Mesendoderm (in vitro differentiated cells): ENCODE measurements at regions not wholly inside any gene's neighbourhood (a gene's known extent, or its start where the extent isn't known, plus 50 kb on each side); places are given as distances from the start of the nearest gene placed in this dataset.

Experiments used
- DNase-seq: peaks from one replicate; pipeline ENCODE4 v3.0.0; 2013
- H2AK5ac ChIP-seq: 2 replicates; pipeline ENCODE4 v1.6.1; 2013; ENCODE audit warnings: low read length, inconsistent platforms
- H2BK120ac ChIP-seq: 2 replicates; pipeline ENCODE4 v1.6.1; 2013; ENCODE audit warnings: low read depth, mild to moderate bottlenecking, low read length, moderate library complexity, mixed read lengths
- H2BK15ac ChIP-seq: replicated peaks from 2 replicates; pipeline ENCODE4 v1.6.1; 2013; ENCODE audit warnings: low read depth, mild to moderate bottlenecking, moderate library complexity
- H2BK5ac ChIP-seq: 2 replicates; pipeline ENCODE4 v1.6.1; 2013; ENCODE audit warnings: low read length, inconsistent platforms
- H3K18ac ChIP-seq: 2 replicates; pipeline ENCODE4 v1.6.1; 2013; ENCODE audit warnings: mild to moderate bottlenecking, low read length, mixed read lengths
- H3K23ac ChIP-seq: one replicate; pipeline ENCODE4 v1.6.1; 2013; ENCODE audit warnings: low read length
- H3K27ac ChIP-seq: 2 replicates; pipeline ENCODE4 v1.5.1; 2013; ENCODE audit warnings: low read depth, mild to moderate bottlenecking, inconsistent platforms, low read length, moderate library complexity
- H3K27me3 ChIP-seq: 2 replicates; pipeline ENCODE4 v1.6.1; 2013; ENCODE audit warnings: low read length, control low read depth, mild to moderate bottlenecking, inconsistent platforms; ENCODE audit not compliant: insufficient read depth, poor library complexity
- H3K36me3 ChIP-seq: 2 replicates; pipeline ENCODE4 v1.6.1; 2013; ENCODE audit warnings: low read length, inconsistent platforms; ENCODE audit not compliant: control insufficient read depth, insufficient read depth
- H3K4ac ChIP-seq: one replicate; pipeline ENCODE4 v1.6.1; 2013; ENCODE audit warnings: low read depth, mild to moderate bottlenecking, low read length, moderate library complexity
- H3K4me1 ChIP-seq: 2 replicates; pipeline ENCODE4 v1.6.1; 2013; ENCODE audit warnings: low read depth, low read length, inconsistent platforms; ENCODE audit not compliant: control insufficient read depth
- H3K4me2 ChIP-seq: 2 replicates; pipeline ENCODE4 v1.6.1; 2013; ENCODE audit warnings: low read length
- H3K4me3 ChIP-seq: 2 replicates; pipeline ENCODE4 v1.5.1; 2013; ENCODE audit warnings: mild to moderate bottlenecking, low read length
- H3K56ac ChIP-seq: one replicate; pipeline ENCODE4 v1.6.1; 2013; ENCODE audit warnings: low read length
- H3K79me1 ChIP-seq: 2 replicates; pipeline ENCODE4 v1.6.1; 2013; ENCODE audit warnings: low read length, inconsistent platforms
- H3K79me2 ChIP-seq: 2 replicates; pipeline ENCODE4 v1.6.1; 2013; ENCODE audit warnings: mild to moderate bottlenecking, low read length; ENCODE audit not compliant: control insufficient read depth, insufficient read depth
- H3K9ac ChIP-seq: 2 replicates; pipeline ENCODE4 v1.6.1; 2013; ENCODE audit warnings: low read length, inconsistent platforms
- H4K5ac ChIP-seq: one replicate; pipeline ENCODE4 v1.6.1; 2013; ENCODE audit warnings: low read length
- H4K8ac ChIP-seq: one replicate; pipeline ENCODE4 v1.6.1; 2013; ENCODE audit warnings: low read depth, mild to moderate bottlenecking, control low read depth, low read length, moderate library complexity
- WGBS: extraction: QIAGEN DNeasy Blood & Tissue Kit; methylation state at CpG from one replicate; pipeline ENCODE4 v1.1.7; 2013; ENCODE audit warnings: low lambda C conversion rate, missing lambda C conversion rate; ENCODE audit not compliant: insufficient coverage; ENCODE audit errors: extremely low coverage; 5-methylcytosine and 5-hydroxymethylcytosine counted together

DNA sequence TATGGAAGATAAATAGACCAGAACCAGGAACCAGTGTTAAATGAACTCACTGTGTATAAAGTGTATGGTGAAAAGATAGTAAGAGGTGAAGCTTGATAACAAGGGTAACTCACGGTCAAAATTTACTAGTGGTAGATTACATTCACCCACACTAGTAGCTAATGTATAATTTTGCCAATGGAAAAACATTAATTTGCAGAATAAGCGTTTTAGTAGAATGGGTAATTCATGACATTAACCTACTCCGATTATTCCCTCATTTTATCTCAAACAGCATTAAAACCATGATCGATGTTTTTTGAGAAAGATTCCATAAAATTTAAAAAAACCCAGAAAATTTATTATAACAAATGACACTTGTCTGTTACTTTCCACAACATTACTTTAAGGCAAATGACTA is 57.7 kb upstream of the PPP1R3A start:
- Histone ChIP-seq H3K4me1 (no peaks in the 10 kb centered on the region), H3K56ac (no peak overlapping the region), H3K4me2 (no peak overlapping the region), H3K23ac (no peak overlapping the region), H3K4me3 (no peak overlapping the region), H2BK15ac (no peak overlapping the region), H3K27ac (no peak overlapping the region), H3K18ac (no peak overlapping the region), H2BK5ac (no peak overlapping the region), H4K5ac (no peak overlapping the region), H2BK120ac (no peak overlapping the region), H3K4ac (no peak overlapping the region), H2AK5ac (no peak overlapping the region), H3K9ac (no peak overlapping the region), H3K27me3 (no peaks in the 10 kb centered on the region), H3K36me3 (no peaks in the 10 kb centered on the region), H3K79me1 (no peaks in the 10 kb centered on the region), H3K79me2 (no peaks in the 10 kb centered on the region), H4K8ac (no peak overlapping the region)
- DNase-seq = no peak
- no CpG with 5 or more reads among the region's 4 CpGs for WGBS

DNA sequence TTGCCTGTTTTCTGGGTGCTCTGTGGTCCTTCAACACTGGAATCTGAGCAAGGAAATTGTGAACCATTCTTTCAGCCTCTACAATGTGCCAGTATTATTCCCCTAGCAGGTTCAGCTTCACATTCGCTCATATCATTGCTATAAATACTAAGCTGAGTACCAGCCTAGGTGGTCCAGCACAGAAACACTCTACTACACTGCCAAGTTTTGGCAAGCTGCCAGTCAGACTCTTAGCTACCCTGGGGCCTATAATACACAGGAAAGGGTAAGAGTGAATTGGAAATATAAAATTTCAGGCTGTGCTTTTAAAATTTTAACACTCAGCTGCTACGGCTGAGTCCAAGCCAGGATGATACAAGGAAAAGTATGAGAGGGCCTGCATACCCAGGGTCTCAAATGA is 49.9 kb upstream of the PPP1R3A start:
- H3K79me1 ChIP-seq = no peaks in the 10 kb centered on the region
- no peak overlapping the region for H4K8ac ChIP-seq
- H3K18ac ChIP-seq = no peak overlapping the region
- H3K4me1 ChIP-seq = no peaks in the 10 kb centered on the region
- no peak for DNase-seq
- no peak overlapping the region for H3K4ac ChIP-seq
- no peaks in the 10 kb centered on the region for H3K79me2 ChIP-seq
- no peak overlapping the region for H4K5ac ChIP-seq
- H3K9ac ChIP-seq = no peak overlapping the region
- H3K4me3 ChIP-seq = no peak overlapping the region
- WGBS = no CpG with 5 or more reads among the region's 2 CpGs
- no peaks in the 10 kb centered on the region for H3K27me3 ChIP-seq
- no peak overlapping the region for H3K27ac ChIP-seq
- H3K23ac ChIP-seq = no peak overlapping the region
- no peak overlapping the region for H2BK5ac ChIP-seq
- H3K4me2 ChIP-seq = no peak overlapping the region
- H2BK15ac ChIP-seq = no peak overlapping the region
- no peak overlapping the region for H2BK120ac ChIP-seq
- no peaks in the 10 kb centered on the region for H3K36me3 ChIP-seq
- no peak overlapping the region for H2AK5ac ChIP-seq
- no peak overlapping the region for H3K56ac ChIP-seq
